B cell (primary cell): ENCODE measurements at regions not wholly inside any gene's neighbourhood (a gene's known extent, or its start where the extent isn't known, plus 50 kb on each side); places are given as distances from the start of the nearest gene placed in this dataset.

Experiments used
- ATAC-seq: fragments of 200-7000 bp; cut with Tn5 transposase; one replicate; pipeline ENCODE4 v1.10.0; 2021; ENCODE audit warnings: low read depth, mild to moderate bottlenecking, moderate number of reproducible peaks, moderate library complexity
- CTCF ChIA-PET: fragments of 350-600 bp; sonication (Branson Sonifier 250); formaldehyde crosslinking; loops from one replicate; lab custom pipeline; 2021; ENCODE audit warnings: antibody characterized with exemption, inconsistent platforms; lab: Charles Lee
- POLR2A ChIA-PET: fragments of 350-600 bp; sonication (Branson Sonifier 250); formaldehyde crosslinking; loops from one replicate; lab custom pipeline; 2021; ENCODE audit warnings: antibody characterized with exemption; lab: Charles Lee
- DNase-seq: peaks from one replicate; pipeline ENCODE4 v3.0.0; 2013
- H2AFZ ChIP-seq: 2 replicates; pipeline ENCODE4 v1.6.1; 2012; ENCODE audit warnings: mild to moderate bottlenecking, low read depth, low read length; ENCODE audit not compliant: insufficient read depth, poor library complexity, severe bottlenecking
- H3K27ac ChIP-seq, 2 donors: 1 replicate in 1 of 2; 2 replicates in 1 of 2; pipeline ENCODE4 v1.5.1; 2012 to 2013; ENCODE audit warnings: low read length in 2 of 2, mild to moderate bottlenecking in 2 of 2, moderate library complexity in 1 of 2
- H3K27me3 ChIP-seq, 4 experiments: fragments of 200-600 bp in 1 of 4; sonication (generic) in 1 of 4; replicated peaks in 1 of 4; 1 replicate in 2 of 4; 2 replicates in 2 of 4; pipeline versions ENCODE4 v1.6.1 to v1.7.0; 2013 to 2016; ENCODE audit warnings: low read length in 3 of 4, mild to moderate bottlenecking in 2 of 4, mixed read lengths in 1 of 4, moderate library complexity in 1 of 4; ENCODE audit not compliant: insufficient read depth in 4 of 4, control insufficient read depth in 3 of 4; ENCODE audit errors: control extremely low read depth in 1 of 4
- H3K36me3 ChIP-seq, 2 experiments: replicated peaks in 1 of 2; 1 replicate in 1 of 2; 2 replicates in 1 of 2; pipeline versions ENCODE4 v1.6.1 to v1.7.1; 2013; ENCODE audit warnings: low read length in 1 of 2; ENCODE audit not compliant: insufficient read depth in 2 of 2, control insufficient read depth in 1 of 2; ENCODE audit errors: control extremely low read depth in 1 of 2, extremely low read depth in 1 of 2
- H3K4me1 ChIP-seq, 2 donors: fragments of 200-600 bp in 1 of 2; sonication (generic) in 1 of 2; 1 replicate in 1 of 2; 2 replicates in 1 of 2; pipeline versions ENCODE4 v1.5.1 to v1.6.1; 2013 to 2017; ENCODE audit warnings: low read length in 2 of 2; ENCODE audit not compliant: control insufficient read depth in 2 of 2, insufficient read depth in 2 of 2
- H3K4me2 ChIP-seq: replicated peaks from 2 replicates; pipeline ENCODE3; 2012; ENCODE audit warnings: mild to moderate bottlenecking, low read depth, low read length; ENCODE audit not compliant: poor library complexity, severe bottlenecking
- H3K4me3 ChIP-seq, 5 experiments: fragments of 200-600 bp in 1 of 5; sonication (generic) in 1 of 5; 1 replicate in 3 of 5; 2 replicates in 2 of 5; pipeline versions ENCODE4 v1.5.1 to v1.7.0; 2011 to 2016; ENCODE audit warnings: low read length in 4 of 5, mild to moderate bottlenecking in 4 of 5, low read depth in 2 of 5, control low read depth in 1 of 5, moderate library complexity in 1 of 5; ENCODE audit not compliant: insufficient read depth in 1 of 5; ENCODE audit errors: control extremely low read depth in 1 of 5, extremely low read depth in 1 of 5
- H3K79me2 ChIP-seq: fragments of 200-600 bp; sonication (generic); one replicate; pipeline ENCODE4 v1.6.0; 2016; ENCODE audit warnings: low read length; ENCODE audit not compliant: control insufficient read depth, insufficient read depth
- H3K9ac ChIP-seq: fragments of 200-600 bp; sonication (generic); 2 replicates; pipeline ENCODE4 v1.6.1; 2017; ENCODE audit warnings: mild to moderate bottlenecking, low read length, moderate library complexity
- H3K9me3 ChIP-seq, 3 donors: one replicate each; pipeline versions ENCODE4 v1.6.1 to v1.7.1; 2013; ENCODE audit warnings: low read length in 2 of 3; ENCODE audit not compliant: control insufficient read depth in 2 of 3, insufficient read depth in 1 of 3; ENCODE audit errors: control extremely low read depth in 1 of 3
- H4K20me1 ChIP-seq: 2 replicates; pipeline ENCODE4 v1.6.0; 2012; ENCODE audit warnings: mild to moderate bottlenecking, low read length; ENCODE audit not compliant: insufficient read depth, control insufficient read depth, poor library complexity, severe bottlenecking
- H3K27ac Mint-ChIP-seq: one replicate; pipeline ENCODE4 v1.8.0; 2021; ENCODE audit warnings: mixed read lengths
- H3K27me3 Mint-ChIP-seq: one replicate; pipeline ENCODE4 v1.8.0; 2021; ENCODE audit warnings: mixed read lengths
- H3K4me1 Mint-ChIP-seq: one replicate; pipeline ENCODE4 v1.8.0; 2021; ENCODE audit warnings: mixed read lengths
- H3K4me3 Mint-ChIP-seq: one replicate; pipeline ENCODE4 v1.8.0; 2021; ENCODE audit warnings: mixed read lengths
- H3K9me3 Mint-ChIP-seq: one replicate; pipeline ENCODE4 v1.8.0; 2022; ENCODE audit warnings: mixed read lengths; ENCODE audit not compliant: insufficient read depth
- EZH2 ChIP-seq: IDR thresholded peaks from 2 replicates; pipeline ENCODE4 v1.6.1; 2012; ENCODE audit warnings: borderline replicate concordance, low read depth, mild to moderate bottlenecking, moderate library complexity, low read length; ENCODE audit not compliant: insufficient read depth, poor library complexity, severe bottlenecking
- whole genome bisulfite sequencing: methylation state at CpG from one replicate; pipeline ENCODE4 v1.1.5; 2013; ENCODE audit warnings: missing lambda C conversion rate; ENCODE audit not compliant: insufficient coverage; 5-methylcytosine and 5-hydroxymethylcytosine counted together
- intact Hi-C: fragments of 100-400 bp; cut with micrococcal nuclease; formaldehyde crosslinking; loops from one replicate; pipeline ENCODE4 v1.10.0; 2022
- TF ChIP-seq, protein P1 (sequence below): fragments of 200-600 bp; IDR thresholded peaks from one replicate; pipeline ENCODE4 v1.8.0; 2022; ENCODE audit warnings: antibody characterized with exemption, mild to moderate bottlenecking

DNA sequence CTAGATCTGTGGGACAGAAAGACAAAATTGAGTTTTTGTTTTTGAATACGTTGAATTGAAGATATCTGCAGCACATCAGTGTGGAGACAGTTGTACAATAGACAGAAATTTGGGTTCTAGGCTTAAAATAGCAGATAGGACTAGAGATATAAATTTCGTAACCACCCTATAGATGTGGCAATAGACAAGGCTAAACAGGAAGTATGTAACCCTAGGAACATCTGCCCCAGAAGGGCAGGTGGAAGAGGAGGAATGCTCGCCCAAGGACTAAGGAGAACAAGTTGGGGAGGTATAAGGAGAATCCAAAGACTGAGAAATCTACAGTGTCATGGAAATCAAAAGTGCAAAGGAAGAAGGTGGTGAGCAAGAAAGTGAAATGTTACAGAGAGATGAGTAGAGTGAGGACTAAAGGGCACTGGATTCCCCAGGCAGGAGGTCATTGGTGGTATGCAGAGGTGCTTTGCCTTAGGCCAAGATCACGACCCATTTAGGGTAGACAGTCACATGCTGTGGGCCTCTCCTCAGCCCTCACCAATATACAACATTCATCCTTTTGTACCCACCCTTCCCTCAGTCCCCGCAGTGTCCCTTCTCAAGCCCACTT is 109.1 kb upstream of the ELL2 start:
- Histone ChIP-seq H3K4me1 (no peaks in the 10 kb centered on the region), H3K4me3 (no peak overlapping the region), H3K9me3 (no peaks in the 10 kb centered on the region), H3K9ac (no peak overlapping the region), H3K36me3 (no peaks in the 10 kb centered on the region), H3K27me3 (no peaks in the 10 kb centered on the region), H4K20me1 (no peaks in the 10 kb centered on the region), H3K79me2 (no peaks in the 10 kb centered on the region), H2AFZ (no peak overlapping the region), H3K27ac (no peak overlapping the region), H3K4me2 (no peak overlapping the region)
- no peak overlapping the region for H3K4me3 Mint-ChIP-seq
- H3K27me3 Mint-ChIP-seq, result no peaks in the 10 kb centered on the region
- intact Hi-C loops, result no loop called here
- POLR2A ChIA-PET, result no interaction called here
- CTCF ChIA-PET, result no interaction called here
- ATAC-seq (no peak), DNase-seq (no peak)
- no peak overlapping the region for H3K27ac Mint-ChIP-seq
- no peak for TF ChIP-seq EZH2
- TF ChIP-seq, protein P1, sequence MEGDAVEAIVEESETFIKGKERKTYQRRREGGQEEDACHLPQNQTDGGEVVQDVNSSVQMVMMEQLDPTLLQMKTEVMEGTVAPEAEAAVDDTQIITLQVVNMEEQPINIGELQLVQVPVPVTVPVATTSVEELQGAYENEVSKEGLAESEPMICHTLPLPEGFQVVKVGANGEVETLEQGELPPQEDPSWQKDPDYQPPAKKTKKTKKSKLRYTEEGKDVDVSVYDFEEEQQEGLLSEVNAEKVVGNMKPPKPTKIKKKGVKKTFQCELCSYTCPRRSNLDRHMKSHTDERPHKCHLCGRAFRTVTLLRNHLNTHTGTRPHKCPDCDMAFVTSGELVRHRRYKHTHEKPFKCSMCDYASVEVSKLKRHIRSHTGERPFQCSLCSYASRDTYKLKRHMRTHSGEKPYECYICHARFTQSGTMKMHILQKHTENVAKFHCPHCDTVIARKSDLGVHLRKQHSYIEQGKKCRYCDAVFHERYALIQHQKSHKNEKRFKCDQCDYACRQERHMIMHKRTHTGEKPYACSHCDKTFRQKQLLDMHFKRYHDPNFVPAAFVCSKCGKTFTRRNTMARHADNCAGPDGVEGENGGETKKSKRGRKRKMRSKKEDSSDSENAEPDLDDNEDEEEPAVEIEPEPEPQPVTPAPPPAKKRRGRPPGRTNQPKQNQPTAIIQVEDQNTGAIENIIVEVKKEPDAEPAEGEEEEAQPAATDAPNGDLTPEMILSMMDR, result no peak
- H3K4me1 Mint-ChIP-seq, result no peaks in the 10 kb centered on the region
- H3K9me3 Mint-ChIP-seq, result no peaks in the 10 kb centered on the region
- WGBS, result 80% methylated on average over 4 of the region's 5 CpGs

DNA sequence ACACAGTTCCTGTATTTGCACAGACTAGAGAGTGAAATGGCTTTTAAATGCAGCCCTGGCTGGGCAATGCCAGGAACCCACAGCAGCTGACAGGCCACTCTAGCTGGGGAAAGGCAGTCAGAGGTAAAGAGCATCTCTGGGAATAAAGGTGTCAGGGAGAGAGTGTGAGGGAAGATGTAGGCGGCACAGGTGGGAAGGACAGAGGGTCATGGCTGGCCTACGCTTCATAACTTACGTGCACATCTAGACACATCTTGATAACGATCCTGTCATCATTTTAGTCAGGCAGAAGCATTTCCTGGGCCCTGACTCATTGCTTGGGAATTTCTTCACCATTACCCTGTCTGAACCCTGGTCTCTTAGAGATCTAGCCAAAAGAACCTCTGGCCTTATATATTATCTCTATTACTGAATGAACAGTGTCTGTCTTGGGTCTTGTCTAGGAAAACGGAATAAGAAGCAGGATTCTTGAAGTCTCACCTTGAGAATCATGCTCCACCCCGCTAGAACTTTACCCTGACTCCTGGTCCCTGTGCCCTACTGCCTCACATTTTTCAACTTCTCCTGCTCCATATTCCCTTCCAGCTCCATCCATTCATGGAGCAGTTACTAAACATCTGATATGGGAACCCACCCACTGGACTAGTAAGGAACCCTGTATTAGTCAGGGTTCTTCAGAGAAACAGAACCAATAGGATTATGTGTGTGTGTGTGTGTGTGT is 106.4 kb upstream of the ELL2 start:
- Histone ChIP-seq H3K36me3 (no peaks in the 10 kb centered on the region), H2AFZ (no peak overlapping the region), H3K79me2 (no peaks in the 10 kb centered on the region), H3K9me3 (no peaks in the 10 kb centered on the region), H3K4me1 (no peaks in the 10 kb centered on the region), H3K4me3 (no peak overlapping the region), H3K9ac (no peak overlapping the region), H4K20me1 (no peaks in the 10 kb centered on the region), H3K27me3 (no peaks in the 10 kb centered on the region), H3K27ac (no peak overlapping the region), H3K4me2 (no peak overlapping the region)
- Mint-ChIP-seq H3K4me3 (no peak overlapping the region), H3K27me3 (no peaks in the 10 kb centered on the region), H3K4me1 (no peaks in the 10 kb centered on the region), H3K9me3 (no peaks in the 10 kb centered on the region), H3K27ac (no peak overlapping the region)
- TF ChIP-seq, protein P1, result no peak
- TF ChIP-seq EZH2, result no peak
- intact Hi-C loops, result no loop called here
- ATAC-seq, result no peak
- ChIA-PET POLR2A (no interaction called here), CTCF (no interaction called here)
- DNase-seq, result no peak
- WGBS, result 97% methylated on average over 4 of the region's 6 CpGs
